Fibroblast of mammary gland (primary cell): ENCODE measurements at regions not wholly inside any gene's neighbourhood (a gene's known extent, or its start where the extent isn't known, plus 50 kb on each side); places are given as distances from the start of the nearest gene placed in this dataset.
"Not testable (repeated sequence)": the region's sequence is repeated elsewhere in the genome, so short reads cannot be mapped to it uniquely, and the experiment has no call there.

Experiments used
- DNase-seq: peaks from one replicate; pipeline ENCODE4 v3.0.0-alpha.2; 2010; ENCODE audit warnings: low read depth
- H3K4me3 ChIP-seq: 2 replicates; pipeline ENCODE4 v1.5.1; 2011; ENCODE audit warnings: low read depth, mild to moderate bottlenecking, low read length, moderate library complexity; ENCODE audit not compliant: control insufficient read depth
- TF ChIP-seq, protein P1 (sequence below): conservative IDR thresholded peaks from 2 replicates; pipeline ENCODE4 v1.5.1; 2011; ENCODE audit warnings: low read depth, low read length, inconsistent platforms; ENCODE audit not compliant: control insufficient read depth, insufficient read depth

DNA sequence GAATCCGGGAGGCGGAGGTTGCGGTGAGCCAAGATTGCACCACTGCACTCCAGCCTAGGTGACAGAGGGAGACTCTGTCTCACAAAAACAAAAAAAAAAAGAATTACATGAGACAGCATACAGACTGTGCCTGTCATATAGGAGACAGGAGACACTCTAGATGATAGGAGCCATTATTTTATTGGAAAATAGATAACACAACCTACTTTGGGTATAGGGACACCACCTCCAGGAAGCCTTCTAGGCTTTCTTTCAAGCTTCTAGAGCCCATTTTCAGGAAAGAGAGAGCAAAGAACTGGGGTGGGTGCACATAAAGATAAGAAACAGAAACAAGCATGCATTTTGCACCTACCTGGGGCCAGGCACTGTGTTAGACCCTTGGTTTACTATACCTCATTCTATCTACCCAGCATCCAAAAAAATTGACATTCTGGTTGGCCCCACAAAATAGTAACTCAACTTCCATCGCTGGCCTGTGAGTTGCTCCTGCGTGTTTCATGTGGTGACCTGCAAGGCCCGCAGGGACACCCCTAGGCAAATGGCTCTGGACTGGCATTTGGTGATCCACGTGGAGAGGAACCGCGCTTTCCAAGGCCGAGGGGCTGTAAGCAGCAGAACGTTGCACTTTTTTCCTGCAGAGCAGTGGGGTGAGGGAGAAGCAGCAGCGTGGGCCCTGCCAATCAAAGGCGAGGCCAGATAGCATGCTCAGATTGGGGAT lies 57.1 kb upstream of the CACUL1 start:
- H3K4me3 ChIP-seq = no peak overlapping the region
- DNase-seq = no peak
- TF ChIP-seq, protein P1, sequence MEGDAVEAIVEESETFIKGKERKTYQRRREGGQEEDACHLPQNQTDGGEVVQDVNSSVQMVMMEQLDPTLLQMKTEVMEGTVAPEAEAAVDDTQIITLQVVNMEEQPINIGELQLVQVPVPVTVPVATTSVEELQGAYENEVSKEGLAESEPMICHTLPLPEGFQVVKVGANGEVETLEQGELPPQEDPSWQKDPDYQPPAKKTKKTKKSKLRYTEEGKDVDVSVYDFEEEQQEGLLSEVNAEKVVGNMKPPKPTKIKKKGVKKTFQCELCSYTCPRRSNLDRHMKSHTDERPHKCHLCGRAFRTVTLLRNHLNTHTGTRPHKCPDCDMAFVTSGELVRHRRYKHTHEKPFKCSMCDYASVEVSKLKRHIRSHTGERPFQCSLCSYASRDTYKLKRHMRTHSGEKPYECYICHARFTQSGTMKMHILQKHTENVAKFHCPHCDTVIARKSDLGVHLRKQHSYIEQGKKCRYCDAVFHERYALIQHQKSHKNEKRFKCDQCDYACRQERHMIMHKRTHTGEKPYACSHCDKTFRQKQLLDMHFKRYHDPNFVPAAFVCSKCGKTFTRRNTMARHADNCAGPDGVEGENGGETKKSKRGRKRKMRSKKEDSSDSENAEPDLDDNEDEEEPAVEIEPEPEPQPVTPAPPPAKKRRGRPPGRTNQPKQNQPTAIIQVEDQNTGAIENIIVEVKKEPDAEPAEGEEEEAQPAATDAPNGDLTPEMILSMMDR = no peak

DNA sequence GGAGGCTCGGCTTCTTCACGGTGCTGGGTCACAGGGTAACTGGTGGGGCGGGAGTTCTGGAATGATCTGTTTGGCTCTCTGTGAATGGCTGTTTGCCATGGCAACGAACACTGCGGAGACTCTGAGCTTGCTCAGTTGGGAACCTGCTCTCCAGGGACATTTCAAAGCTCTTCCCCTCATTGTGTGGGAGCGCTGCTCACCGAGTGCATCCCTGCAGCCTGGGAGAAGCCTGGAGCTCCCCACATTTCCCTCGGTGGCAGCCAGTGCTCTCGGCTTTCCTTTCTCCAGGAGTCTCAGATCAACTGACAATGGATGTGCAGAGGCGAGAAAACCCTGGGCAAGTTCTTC lies 57.6 kb upstream of the CACUL1 start:
- TF ChIP-seq, protein P1 = no peak
- no peak overlapping the region for H3K4me3 ChIP-seq
- DNase-seq = no peak

GRCh38 chr10:118813001-118813400 lies 58.2 kb upstream of the CACUL1 start:
- not testable (repeated sequence) for DNase-seq

DNA sequence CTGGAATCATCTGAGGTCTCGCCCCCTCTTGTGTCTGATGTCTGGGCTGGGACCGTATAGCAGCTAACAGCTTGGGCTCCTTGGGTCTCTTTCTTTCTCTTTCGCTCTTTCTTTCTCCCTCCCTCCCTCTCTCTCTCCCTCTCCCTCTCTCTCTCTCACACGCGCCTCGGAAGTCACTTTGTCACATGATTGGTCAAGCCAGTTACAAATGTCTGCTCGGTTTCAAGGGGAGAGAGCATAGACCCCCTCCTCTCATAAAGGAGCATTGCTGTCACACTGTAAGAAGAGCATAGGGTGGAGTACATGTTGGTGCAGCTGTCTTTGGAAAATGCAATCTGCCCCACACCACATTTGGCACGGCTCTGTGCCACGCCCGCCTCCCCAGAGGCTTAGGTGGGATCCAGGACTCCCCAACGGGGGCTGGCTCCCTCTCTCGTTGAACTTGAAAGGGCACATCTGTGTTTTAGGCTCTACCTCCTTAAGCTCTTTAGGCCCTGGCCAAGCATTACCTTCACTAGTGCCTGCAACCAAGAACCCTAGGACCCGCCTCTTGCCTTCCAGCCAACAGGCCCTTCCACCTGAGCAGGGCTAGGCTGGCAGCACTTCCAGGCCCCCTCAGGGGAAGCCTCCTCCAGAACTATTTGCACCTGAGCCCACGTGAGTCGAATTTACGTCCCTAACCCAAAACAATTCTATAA lies 61.9 kb upstream of the CACUL1 start:
- DNase-seq = no peak
- TF ChIP-seq, protein P1 = no peak
- H3K4me3 ChIP-seq = no peak overlapping the region

More at GRCh38 chr10:118813001-118813400, 58.2 kb upstream of the CACUL1 start:
- H3K4me3 ChIP-seq = not testable (repeated sequence)

- DNase-seq = no peak
- H3K4me3 ChIP-seq = no peak overlapping the region
- TF ChIP-seq, protein P1 = no peak
Measured at GRCh38 chr10:118817328-118818068, 62.7 kb upstream of the CACUL1 start.

DNA sequence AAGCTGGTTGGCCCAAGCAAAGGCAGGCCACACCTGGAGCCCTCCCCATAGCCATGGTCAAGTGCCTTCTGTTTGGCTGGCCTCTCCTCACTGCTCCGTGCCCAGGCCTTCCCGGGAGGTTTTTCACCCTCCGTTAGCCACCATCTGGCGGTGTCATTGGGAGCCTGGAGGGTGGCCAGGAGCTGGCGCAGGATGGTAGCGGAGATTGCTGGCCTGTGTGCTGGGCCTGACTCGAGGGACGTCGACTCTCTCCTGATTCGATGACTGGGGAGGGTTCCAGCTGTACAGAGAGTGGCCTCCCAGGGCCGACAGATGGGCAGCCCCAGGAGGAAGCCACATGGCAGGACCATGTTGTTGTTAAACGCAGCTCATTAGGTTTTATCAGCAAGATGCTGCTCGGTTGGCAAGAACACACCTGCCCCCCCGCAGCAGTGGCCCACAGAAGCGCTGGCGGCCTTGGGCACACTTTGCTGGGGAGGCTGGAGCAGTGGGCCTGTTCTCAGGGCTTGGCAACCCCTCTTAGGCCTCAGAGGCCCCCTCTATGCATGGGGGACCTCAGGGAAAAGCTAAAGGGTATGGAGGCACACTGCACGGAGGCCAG lies 64.0 kb upstream of the CACUL1 start:
- TF ChIP-seq, protein P1 = no peak
- no peak for DNase-seq
- no peak overlapping the region for H3K4me3 ChIP-seq
